ENCODE measurements at regions not wholly inside any gene's neighbourhood (a gene's known extent, or its start where the extent isn't known, plus 50 kb on each side); places are given as distances from the start of the nearest gene placed in this dataset.

GRCh38 chr2:129004485-129004884 is 685.8 kb upstream of the HS6ST1 start:
- DNase-seq (ENCODE audit: low read depth in 2 of 2), result no peak
- H3K4me3 ChIP-seq (replicated peaks in 1 of 2; ENCODE audit: low read depth in 2 of 2, low read length in 2 of 2), result no peak overlapping the region
- TF ChIP-seq CTCF (IDR thresholded peaks at IDR 0.05; ENCODE audit: low read depth, low read length), result no peak

GRCh38 chr2:129004940-129005490 is 686.3 kb upstream of the HS6ST1 start:
- no peak overlapping the region for H3K4me3 ChIP-seq (replicated peaks in 1 of 2; ENCODE audit: low read depth in 2 of 2, low read length in 2 of 2)
- DNase-seq (ENCODE audit: low read depth in 2 of 2), result no peak

GRCh38 chr2:129006135-129006886 is 687.6 kb upstream of the HS6ST1 start:
- H3K4me3 ChIP-seq (replicated peaks in 1 of 2; ENCODE audit: low read depth in 2 of 2, low read length in 2 of 2), result no peak overlapping the region
- DNase-seq (ENCODE audit: low read depth in 2 of 2), result no peak
- TF ChIP-seq CTCF (IDR thresholded peaks at IDR 0.05; ENCODE audit: low read depth, low read length), result no peak

More at GRCh38 chr2:129004940-129005490, 686.3 kb upstream of the HS6ST1 start:
- no peak for TF ChIP-seq CTCF (IDR thresholded peaks at IDR 0.05; ENCODE audit: low read depth, low read length)

GRCh38 chr2:129006901-129007300 is 688.2 kb upstream of the HS6ST1 start:
- DNase-seq (ENCODE audit: low read depth in 2 of 2), result no peak
- no peak overlapping the region for H3K4me3 ChIP-seq (replicated peaks in 1 of 2; ENCODE audit: low read depth in 2 of 2, low read length in 2 of 2)
- no peak for TF ChIP-seq CTCF (IDR thresholded peaks at IDR 0.05; ENCODE audit: low read depth, low read length)

GRCh38 chr2:129008055-129008880 is 689.6 kb upstream of the HS6ST1 start:
- no peak for DNase-seq (ENCODE audit: low read depth in 2 of 2)
- H3K4me3 ChIP-seq (replicated peaks in 1 of 2; ENCODE audit: low read depth in 2 of 2, low read length in 2 of 2), result no peak overlapping the region
- TF ChIP-seq CTCF (IDR thresholded peaks at IDR 0.05; ENCODE audit: low read depth, low read length), result no peak

- DNase-seq (ENCODE audit: low read depth in 2 of 2), result no peak
Observed at GRCh38 chr2:129008881-129009554, 690.4 kb upstream of the HS6ST1 start.

More at GRCh38 chr2:129008881-129009554, 690.4 kb upstream of the HS6ST1 start:
- no peak overlapping the region for H3K4me3 ChIP-seq (replicated peaks in 1 of 2; ENCODE audit: low read depth in 2 of 2, low read length in 2 of 2)
- no peak for TF ChIP-seq CTCF (IDR thresholded peaks at IDR 0.05; ENCODE audit: low read depth, low read length)
